NCI-H226 (cell line): ENCODE measurements at regions not wholly inside any gene's neighbourhood (a gene's known extent, or its start where the extent isn't known, plus 50 kb on each side); places are given as distances from the start of the nearest gene placed in this dataset.
"Not testable (repeated sequence)": the region's sequence is repeated elsewhere in the genome, so short reads cannot be mapped to it uniquely, and the experiment has no call there.

Experiments used
- DNase-seq: peaks from one replicate; pipeline ENCODE4 v3.0.0-alpha.2; 2015

GRCh38 chr16:52976539-52977167, 76.0 kb downstream of the CHD9NB start:
- DNase-seq = peak; percentile 22

- DNase-seq = no peak
These were observed 85.0 kb downstream of the CHD9NB start for GRCh38 chr16:52967744-52968143.

DNA sequence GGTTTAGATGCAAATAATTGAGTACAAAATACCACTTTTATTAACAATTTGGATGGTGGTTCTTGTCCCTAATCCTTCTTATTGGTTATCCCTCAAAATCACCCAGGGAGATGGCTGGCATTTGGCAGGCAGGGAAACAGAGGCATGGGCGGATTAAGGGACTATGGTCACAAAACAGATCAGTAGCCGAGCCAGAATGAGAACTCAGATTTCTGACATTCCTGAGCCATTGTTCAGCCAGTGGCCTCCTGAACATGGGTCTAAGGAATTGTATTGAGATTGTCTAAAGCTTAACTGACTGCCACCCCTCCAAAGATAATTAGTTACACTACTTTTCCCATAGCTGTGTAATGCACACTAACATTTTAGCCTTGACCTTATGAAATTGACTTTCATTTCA, 88.4 kb downstream of the CHD9NB start:
- DNase-seq = no peak

DNA sequence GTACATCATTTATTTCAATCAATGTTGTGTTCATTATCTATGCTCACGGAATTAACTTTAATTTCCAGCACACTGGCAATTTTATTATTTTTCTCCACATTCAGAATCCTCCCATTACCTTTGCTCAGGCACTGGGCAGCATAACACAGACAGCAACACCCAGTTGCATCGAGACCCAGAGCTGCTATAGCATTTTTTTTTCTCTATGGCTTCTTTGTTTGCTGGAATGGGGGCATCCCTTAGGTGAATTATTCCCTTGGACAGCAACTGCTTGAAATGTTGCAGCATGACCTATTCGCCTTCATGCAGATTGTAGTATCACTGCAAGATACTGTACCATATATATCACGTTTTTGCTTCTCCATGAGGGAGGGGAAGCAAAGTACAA, 88.8 kb downstream of the CHD9NB start:
- no peak for DNase-seq

- DNase-seq = no peak
These were observed 89.4 kb downstream of the CHD9NB start for GRCh38 chr16:52963212-52963854.

DNA sequence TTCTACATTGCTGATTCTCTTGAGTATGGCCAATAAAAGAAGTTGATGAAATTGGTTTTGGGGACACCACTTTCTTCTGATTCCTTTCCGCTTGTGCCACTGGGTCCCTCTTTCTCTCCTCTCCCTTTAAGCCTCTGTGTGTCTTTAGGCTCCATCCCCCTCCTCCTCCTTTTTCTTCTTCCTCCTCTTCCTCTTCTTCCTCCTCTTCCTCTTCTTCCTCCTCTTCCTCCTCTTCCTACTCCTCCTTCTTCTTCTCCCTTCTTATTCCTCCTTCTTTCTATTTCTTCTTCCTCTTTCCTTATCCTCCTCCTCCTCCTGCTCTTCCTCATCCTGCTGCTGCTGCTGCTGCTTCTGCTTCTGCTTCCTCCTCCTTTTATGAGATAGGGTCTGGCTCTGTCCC, 93.7 kb downstream of the CHD9NB start:
- DNase-seq = no peak

- no peak for DNase-seq
These were observed 95.5 kb downstream of the CHD9NB start for GRCh38 chr16:52957199-52957598.

GRCh38 chr16:52956044-52956443, 96.7 kb downstream of the CHD9NB start:
- no peak for DNase-seq

DNA sequence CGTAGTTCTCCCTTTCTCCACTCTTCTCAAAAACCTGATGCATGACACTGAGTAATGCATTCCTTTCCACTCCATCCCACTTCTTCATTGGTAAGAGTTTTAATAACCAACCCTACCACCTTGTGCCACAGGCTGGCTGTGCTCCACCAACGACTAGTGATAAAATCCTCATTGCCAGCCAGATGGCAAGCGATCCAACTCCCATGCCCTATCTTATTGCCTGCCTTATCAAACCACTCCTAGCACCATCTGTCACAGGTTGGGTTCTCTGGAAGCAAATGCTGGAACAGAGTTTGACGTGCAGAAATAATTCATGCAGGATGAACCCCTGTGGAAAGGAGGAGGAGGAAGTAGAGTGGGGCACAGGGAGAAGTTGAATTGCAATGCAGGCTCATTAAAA, 99.5 kb downstream of the CHD9NB start:
- peak; percentile 35 for DNase-seq

DNA sequence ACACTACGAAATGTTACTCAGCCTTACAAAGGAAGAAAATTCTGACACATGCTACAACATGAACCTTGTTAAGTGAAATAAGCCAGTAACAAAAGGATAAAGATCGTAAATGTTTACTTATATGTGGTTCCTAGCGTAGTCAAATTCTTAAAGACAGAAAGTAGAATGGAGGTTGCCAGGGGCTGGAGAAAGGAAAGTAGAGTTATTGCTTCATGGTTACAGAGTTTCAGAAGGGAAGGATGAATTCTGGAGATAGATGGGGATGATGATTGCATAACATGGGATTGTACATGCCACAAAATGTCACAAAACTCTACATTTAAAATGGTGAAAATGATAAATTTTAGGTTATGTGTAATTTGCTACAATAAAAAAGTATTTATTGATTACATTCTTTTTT, 103.8 kb downstream of the CHD9NB start:
- DNase-seq = no peak

DNA sequence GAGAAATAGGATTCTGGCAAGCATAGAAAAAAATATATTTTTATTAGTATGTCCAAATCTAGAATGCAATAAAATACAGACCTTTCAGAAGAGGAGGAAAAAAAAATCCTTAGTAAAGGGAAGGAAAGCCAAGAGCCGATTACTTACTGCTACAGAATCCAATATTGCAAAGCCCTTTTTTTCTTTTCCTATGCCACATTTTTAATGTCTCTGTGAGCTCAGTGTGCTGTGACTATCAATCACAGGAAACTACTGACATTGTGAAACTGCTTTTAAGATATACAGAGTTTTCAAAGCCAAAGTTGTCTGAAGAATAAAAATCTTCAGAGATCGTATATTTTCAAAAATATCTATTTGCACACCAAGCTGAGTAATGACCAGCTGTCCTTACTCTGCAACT, 120.4 kb downstream of the CHD9NB start:
- no peak for DNase-seq

GRCh38 chr16:52929478-52930400, 123.0 kb downstream of the CHD9NB start:
- DNase-seq = no peak

GRCh38 chr16:52928955-52929354, 123.7 kb downstream of the CHD9NB start:
- no peak for DNase-seq

GRCh38 chr16:52925143-52925542, 127.6 kb downstream of the CHD9NB start:
- DNase-seq = no peak

DNA sequence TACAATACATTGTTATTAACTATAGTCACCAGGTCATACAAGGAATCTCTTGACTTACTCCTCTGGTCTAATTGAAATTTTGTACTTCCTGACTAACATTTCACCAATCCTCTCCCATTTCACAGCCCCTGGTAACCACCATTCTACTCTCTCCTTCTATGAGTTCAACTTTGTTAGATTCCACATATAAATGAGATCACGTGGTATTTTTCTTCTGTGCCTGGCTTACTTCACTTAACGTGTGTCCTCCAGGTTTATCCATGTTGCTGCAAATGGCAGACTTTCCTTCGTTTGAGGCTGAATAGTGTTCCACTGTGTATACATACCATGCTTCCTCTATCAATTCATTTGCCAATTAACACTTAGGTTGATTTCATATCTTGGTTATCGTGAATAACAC, 128.5 kb downstream of the CHD9NB start:
- no peak for DNase-seq

GRCh38 chr16:52921104-52921503, 131.6 kb downstream of the CHD9NB start:
- no peak for DNase-seq

DNA sequence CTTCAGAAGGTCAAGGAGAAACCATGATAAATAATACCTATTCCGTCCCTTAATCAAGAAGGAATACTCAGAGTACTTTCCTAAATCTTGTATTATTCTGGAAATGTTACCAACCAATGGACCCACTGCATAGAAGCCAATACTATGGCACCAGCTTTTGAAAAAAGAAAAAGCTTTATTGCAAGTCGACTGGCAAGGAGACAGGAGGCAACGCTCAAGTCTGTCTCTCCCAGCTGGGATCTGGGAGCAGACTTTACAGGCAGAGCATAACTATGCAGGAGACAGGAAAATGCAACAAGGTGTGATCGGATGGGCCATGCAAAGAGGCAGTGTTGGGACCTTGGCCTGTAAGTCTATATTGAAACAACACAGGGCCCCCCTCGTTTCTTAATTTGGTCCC, 132.4 kb downstream of the CHD9NB start:
- no peak for DNase-seq

- no peak for DNase-seq
These were observed 138.3 kb downstream of the CHD9NB start for GRCh38 chr16:52914428-52914827.

GRCh38 chr16:52912565-52913173, 140.0 kb downstream of the CHD9NB start:
- DNase-seq = peak; percentile 14

- not testable (repeated sequence) for DNase-seq
These were observed 144.6 kb downstream of the CHD9NB start for GRCh38 chr16:52908057-52908456.

GRCh38 chr16:52906281-52906680, 146.4 kb downstream of the CHD9NB start:
- no peak for DNase-seq

- DNase-seq = no peak
These were observed 156.1 kb downstream of the CHD9NB start for GRCh38 chr16:52896478-52897164.

DNA sequence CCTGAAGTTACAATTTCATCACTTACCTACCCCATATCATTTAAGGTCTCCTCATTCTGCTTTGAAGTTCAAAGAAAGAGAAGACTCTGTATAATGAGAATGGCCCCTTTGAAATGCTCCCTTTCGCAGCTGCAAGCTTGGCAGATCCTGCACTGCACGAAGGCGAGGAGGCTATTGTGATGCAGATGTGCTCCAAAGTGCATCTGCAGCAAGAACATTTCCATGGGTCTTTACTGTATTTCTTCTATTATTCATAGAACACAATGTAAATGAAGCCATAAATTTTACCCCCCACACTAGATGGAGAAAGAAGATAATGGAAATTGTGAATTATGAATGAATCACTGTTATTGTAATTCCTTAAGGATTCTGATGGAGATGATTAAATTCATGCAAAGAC, 178.7 kb downstream of the CHD9NB start:
- no peak for DNase-seq
